ENCODE measurements at regions not wholly inside any gene's neighbourhood (a gene's known extent, or its start where the extent isn't known, plus 50 kb on each side); places are given as distances from the start of the nearest gene placed in this dataset.

DNA sequence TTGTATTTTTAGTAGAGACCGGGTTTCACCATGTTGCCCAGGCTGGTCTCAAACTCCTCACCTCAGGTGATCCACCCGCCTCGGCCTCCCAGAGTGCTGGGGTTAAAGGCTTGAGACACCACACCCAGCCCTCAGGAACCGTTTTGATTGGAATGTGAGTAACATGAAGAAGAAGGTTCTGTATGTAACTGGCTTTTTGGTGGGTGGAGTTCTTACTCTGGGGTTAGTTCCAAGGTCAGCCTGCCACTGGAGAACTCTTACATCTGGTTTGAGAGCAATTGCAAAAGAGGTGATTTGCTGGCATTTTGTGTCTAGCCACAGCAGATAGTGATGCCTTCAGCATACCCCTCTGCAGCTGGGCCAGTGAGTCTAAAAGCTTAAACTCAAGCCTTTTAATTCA, 457.8 kb upstream of the VSTM2A start:
- Mint-ChIP-seq H3K4me1 (ENCODE audit: low read depth) (no peaks in the 10 kb centered on the region), H3K9me3 (peaks cover 11% of the 10 kb centered on the region), H3K27ac (no peak overlapping the region), H3K4me3 (no peak overlapping the region), H3K27me3 (no peaks in the 10 kb centered on the region), H3K36me3 (ENCODE audit: low read depth) (no peaks in the 10 kb centered on the region)
- DNase-seq = no peak

DNA sequence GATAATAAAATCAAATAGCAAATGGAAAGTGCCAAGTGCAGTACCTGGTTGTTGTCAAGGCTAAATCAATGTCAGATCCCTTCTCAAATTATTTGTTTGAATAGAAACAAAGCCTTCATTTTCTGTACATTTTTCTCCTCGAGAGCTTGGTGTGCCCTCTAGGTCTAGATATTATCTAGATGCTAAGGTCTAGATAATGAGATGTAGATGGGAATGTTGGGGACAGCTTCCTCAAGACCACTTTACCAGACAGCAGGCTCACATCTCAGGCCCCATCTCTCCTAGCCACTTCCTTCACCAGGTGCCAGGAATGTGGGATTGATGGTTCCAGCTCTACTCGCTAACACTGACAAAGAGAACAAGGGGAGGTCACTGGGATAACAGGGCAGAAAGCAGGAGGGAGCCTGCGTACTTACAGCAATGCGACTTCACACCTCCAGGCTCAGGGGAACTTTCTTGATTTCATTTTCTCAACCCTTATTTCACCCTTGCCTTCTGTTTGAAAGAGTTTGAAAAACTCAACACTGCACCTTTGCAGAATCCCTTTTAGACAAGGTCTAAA, 451.4 kb upstream of the VSTM2A start:
- peaks cover 16% of the 10 kb centered on the region for H3K9me3 Mint-ChIP-seq
- H3K27me3 Mint-ChIP-seq = no peaks in the 10 kb centered on the region
- H3K27ac Mint-ChIP-seq = no peak overlapping the region
- no peak overlapping the region for H3K4me3 Mint-ChIP-seq
- H3K4me1 Mint-ChIP-seq (ENCODE audit: low read depth) = no peaks in the 10 kb centered on the region
- DNase-seq = no peak
- H3K36me3 Mint-ChIP-seq (ENCODE audit: low read depth) = no peaks in the 10 kb centered on the region

DNA sequence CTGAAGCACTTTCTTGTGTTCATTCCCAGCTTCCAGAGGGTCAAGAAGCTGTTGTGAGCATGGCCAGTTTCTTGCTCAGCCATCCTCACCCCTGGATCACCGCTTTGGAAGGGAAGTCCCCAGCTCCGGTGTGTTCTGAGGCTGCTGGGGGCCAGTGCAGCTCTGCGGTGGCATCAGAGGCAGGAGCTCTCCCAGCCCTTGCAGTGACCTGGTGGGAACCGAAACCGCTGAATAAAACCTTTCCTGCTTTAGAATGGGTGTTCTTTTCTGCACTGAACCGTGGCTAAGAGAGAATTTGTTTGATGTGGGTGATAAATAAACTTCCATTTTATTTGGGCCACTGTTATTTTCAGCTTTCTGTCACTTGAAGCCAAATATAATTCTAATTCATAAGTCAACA, 450.9 kb upstream of the VSTM2A start:
- no peak overlapping the region for H3K27ac Mint-ChIP-seq

DNA sequence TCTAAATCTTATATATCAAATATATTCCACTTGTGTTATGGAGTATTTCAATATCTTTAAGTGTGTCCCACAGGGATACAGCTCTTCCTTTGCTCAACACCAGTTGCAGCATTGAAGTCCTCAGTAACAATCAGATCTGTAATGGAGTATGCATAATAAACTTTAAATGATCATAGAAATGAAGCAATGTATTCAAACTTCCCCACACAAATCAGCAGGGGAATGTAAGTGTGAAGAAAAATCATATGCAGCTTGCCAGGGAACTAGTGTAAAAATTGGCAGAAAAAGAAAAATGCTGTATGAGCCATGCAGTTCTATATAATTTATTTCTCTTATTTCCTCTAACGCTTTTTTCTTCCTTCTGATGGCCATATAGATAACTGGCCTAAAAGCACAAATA, 444.3 kb upstream of the VSTM2A start:
- H3K27ac Mint-ChIP-seq = no peak overlapping the region
- H3K4me3 Mint-ChIP-seq = no peak overlapping the region
- no peaks in the 10 kb centered on the region for H3K27me3 Mint-ChIP-seq
- no peak for DNase-seq
- H3K36me3 Mint-ChIP-seq (ENCODE audit: low read depth) = no peaks in the 10 kb centered on the region
- no peaks in the 10 kb centered on the region for H3K4me1 Mint-ChIP-seq (ENCODE audit: low read depth)
- peaks cover 15% of the 10 kb centered on the region for H3K9me3 Mint-ChIP-seq

More for the DNA sequence above, 450.9 kb upstream of the VSTM2A start:
- Mint-ChIP-seq H3K27me3 (no peaks in the 10 kb centered on the region), H3K36me3 (ENCODE audit: low read depth) (no peaks in the 10 kb centered on the region), H3K9me3 (peaks cover 12% of the 10 kb centered on the region), H3K4me1 (ENCODE audit: low read depth) (no peaks in the 10 kb centered on the region), H3K4me3 (no peak overlapping the region)
- DNase-seq = no peak

DNA sequence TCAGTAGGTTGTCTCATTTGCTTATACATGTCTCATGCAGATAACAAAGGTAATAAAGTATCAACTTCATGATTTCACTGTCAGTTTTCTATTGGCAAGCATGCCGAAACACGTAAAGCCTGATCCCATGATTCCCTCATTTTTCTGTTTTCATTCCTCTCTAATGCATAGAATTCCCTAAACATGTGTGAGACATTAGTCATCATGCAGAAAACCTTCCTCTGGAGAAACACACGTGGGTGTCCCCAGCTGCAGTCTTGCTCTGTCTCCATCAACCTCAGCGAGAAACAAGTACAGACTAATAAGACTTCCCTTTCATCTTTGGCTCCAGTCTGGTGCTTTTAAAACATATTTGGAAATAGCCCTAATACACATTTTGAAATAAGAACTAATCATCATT, 432.7 kb upstream of the VSTM2A start:
- Mint-ChIP-seq H3K36me3 (ENCODE audit: low read depth) (no peaks in the 10 kb centered on the region), H3K4me1 (ENCODE audit: low read depth) (no peaks in the 10 kb centered on the region), H3K4me3 (no peak overlapping the region), H3K27ac (no peak overlapping the region), H3K27me3 (no peaks in the 10 kb centered on the region), H3K9me3 (peaks cover 14% of the 10 kb centered on the region)
- DNase-seq = no peak

DNA sequence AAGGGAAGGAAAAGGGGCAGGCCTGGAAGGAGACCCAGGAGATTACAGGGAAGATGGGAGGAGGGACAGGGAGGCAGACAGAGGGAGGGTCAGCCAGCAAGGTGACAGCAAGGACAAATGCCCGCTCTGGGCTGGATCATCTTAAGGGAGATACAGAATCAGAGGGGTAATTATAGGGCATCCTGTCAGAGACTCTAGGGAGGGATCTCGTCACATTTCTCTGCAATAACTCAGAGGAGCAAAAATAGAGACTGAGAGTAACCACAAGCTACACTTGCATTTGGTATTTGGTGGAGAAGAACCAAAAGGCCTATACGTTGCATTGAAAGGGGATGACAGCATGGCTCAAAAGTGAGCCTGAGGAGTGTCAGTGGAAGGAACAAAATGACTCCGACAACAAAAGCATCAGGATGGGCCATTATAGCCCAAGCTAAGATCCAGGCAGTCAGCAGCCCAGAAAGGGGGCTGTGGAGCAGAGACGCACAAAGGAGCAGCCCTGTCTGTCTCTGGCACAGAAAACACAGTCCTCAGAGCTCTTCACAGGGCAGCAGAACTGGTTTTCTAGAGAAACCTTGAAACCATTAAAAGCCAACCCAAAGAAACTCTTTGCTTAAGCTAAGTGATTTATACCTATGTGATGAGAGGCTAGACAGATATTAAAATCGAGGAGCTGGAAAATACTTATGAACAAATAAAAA, 430.2 kb upstream of the VSTM2A start:
- peaks cover 15% of the 10 kb centered on the region for H3K9me3 Mint-ChIP-seq
- H3K36me3 Mint-ChIP-seq (ENCODE audit: low read depth) = no peaks in the 10 kb centered on the region
- H3K27ac Mint-ChIP-seq = no peak overlapping the region
- DNase-seq = no peak
- H3K4me1 Mint-ChIP-seq (ENCODE audit: low read depth) = no peaks in the 10 kb centered on the region
- H3K4me3 Mint-ChIP-seq = no peak overlapping the region
- no peaks in the 10 kb centered on the region for H3K27me3 Mint-ChIP-seq

DNA sequence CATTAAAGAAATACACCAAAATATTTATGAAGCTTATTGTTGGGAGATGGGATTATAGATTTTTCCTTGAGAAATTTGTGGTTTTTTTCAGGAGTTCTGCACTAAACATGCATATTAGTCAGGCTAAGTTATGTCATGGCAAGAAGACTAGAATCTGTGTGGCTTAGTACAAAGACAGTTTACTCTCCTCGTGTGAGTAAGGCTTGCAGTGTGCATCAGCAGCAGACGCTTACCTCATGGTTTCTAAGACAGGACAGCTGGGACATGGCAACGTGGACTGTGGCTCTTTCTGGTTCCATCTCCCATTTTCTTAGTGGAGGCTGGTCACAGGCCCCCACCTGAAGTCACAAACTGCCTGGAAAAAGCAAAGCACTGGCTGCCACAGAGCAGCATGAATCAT, 429.6 kb upstream of the VSTM2A start:
- no peaks in the 10 kb centered on the region for H3K4me1 Mint-ChIP-seq (ENCODE audit: low read depth)
- no peak overlapping the region for H3K27ac Mint-ChIP-seq
- no peak overlapping the region for H3K4me3 Mint-ChIP-seq
- no peak for DNase-seq
- H3K27me3 Mint-ChIP-seq = no peaks in the 10 kb centered on the region
- no peaks in the 10 kb centered on the region for H3K36me3 Mint-ChIP-seq (ENCODE audit: low read depth)
- peaks cover 15% of the 10 kb centered on the region for H3K9me3 Mint-ChIP-seq

DNA sequence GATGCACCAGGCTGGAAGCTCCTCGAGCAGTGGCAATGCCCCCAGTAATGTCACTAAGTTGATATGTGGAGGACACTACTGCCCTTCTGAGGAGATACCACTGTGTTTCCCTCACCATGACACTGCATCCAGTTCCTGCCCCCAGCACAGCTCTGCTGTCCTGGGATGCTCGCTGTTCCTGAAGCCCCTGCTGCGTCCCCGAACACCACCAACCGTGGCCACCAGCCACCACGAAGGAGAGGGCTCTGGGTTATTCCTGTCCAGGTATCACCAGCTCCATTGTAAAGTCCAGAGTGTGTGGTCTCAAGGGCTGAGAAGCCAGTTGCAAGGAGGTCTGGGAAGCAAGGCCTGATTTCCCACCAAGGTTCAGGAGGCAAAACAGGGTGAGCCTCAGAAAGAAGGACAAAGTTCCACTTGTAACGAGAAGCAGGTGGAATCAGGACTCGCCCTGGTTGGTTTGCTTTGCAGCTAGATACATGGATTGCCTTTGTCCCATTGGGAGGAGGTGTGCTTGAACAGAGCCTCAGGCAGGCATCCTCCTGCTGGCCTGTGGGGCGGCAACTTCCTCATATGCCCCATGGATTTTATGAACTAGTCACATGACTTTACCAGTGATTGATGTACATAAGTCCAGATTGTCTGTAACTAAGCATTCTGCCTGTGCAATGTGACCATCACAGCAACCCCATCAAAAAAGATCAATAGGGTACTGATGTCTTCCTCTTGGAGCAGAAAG, 427.0 kb upstream of the VSTM2A start:
- Mint-ChIP-seq H3K27ac (no peak overlapping the region), H3K36me3 (ENCODE audit: low read depth) (no peaks in the 10 kb centered on the region), H3K27me3 (no peaks in the 10 kb centered on the region), H3K4me1 (ENCODE audit: low read depth) (no peaks in the 10 kb centered on the region), H3K4me3 (no peak overlapping the region), H3K9me3 (peaks cover 9% of the 10 kb centered on the region)
- DNase-seq = no peak

DNA sequence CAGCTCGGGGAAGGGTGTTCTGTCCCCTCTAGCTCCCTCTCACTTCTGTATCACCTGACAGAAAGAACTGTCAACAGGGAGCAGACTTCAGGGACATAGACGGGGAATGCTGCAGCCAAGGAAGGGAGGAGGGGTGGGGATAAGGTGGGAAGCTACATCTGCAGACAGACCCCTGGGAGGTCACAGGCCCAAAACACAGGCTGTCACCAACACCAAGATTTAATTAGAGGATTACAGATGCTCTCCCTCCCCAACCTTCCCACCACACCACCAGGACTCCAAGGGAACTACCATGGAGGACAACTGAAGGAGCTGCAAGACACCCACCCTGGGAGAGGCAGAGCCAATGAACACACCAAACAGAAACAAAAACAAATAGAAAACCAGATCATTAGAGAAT, 425.2 kb upstream of the VSTM2A start:
- DNase-seq = no peak
- no peak overlapping the region for H3K27ac Mint-ChIP-seq
- no peaks in the 10 kb centered on the region for H3K27me3 Mint-ChIP-seq
- H3K36me3 Mint-ChIP-seq (ENCODE audit: low read depth) = no peaks in the 10 kb centered on the region
- no peaks in the 10 kb centered on the region for H3K4me1 Mint-ChIP-seq (ENCODE audit: low read depth)
- no peak overlapping the region for H3K4me3 Mint-ChIP-seq
- peaks cover 18% of the 10 kb centered on the region for H3K9me3 Mint-ChIP-seq

DNA sequence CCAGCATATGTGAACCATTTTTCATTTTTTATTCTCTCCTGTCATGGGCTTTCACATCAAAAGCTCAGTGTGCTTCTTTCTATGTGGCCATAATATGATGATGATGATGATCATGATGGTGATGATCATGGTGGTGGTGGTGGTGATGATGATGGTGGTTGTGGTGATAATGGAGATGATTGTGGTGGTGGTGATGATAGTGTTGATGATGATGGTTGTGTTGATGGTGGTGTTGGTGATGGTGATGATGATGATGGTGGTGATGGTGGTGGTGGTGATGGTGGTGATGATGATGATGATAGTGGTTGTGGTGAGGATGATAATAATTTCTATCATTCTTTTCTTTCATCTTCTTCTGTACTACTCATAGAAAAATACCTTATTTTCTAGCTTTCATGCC, 413.1 kb upstream of the VSTM2A start:
- H3K9me3 Mint-ChIP-seq = peaks cover 35% of the 10 kb centered on the region
- H3K4me3 Mint-ChIP-seq = no peak overlapping the region
- H3K27me3 Mint-ChIP-seq = no peaks in the 10 kb centered on the region
- no peak overlapping the region for H3K27ac Mint-ChIP-seq
- no peak for DNase-seq
- H3K4me1 Mint-ChIP-seq (ENCODE audit: low read depth) = no peaks in the 10 kb centered on the region
- H3K36me3 Mint-ChIP-seq (ENCODE audit: low read depth) = no peaks in the 10 kb centered on the region

DNA sequence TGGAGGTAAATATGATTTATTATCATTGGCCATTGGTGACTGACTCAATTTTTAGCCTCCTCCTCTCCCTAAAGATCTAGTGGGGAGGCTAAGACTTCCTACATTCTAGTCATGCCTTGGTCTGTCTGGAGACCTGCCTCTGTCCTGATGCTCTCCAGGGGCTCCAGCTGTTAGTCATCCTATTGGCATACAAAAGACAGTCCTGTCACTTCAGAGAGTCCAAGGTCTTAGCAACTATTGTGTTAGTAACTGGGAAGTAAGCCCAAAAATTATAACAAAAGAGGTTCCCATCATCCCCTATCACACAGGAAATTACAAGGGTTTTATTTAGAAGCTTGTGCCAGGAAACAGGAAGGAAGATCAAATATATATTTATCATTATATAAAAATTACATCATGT, 400.6 kb upstream of the VSTM2A start:
- H3K27ac Mint-ChIP-seq = no peak overlapping the region
- DNase-seq = no peak
- peaks cover 18% of the 10 kb centered on the region for H3K9me3 Mint-ChIP-seq
- H3K27me3 Mint-ChIP-seq = no peaks in the 10 kb centered on the region
- no peaks in the 10 kb centered on the region for H3K36me3 Mint-ChIP-seq (ENCODE audit: low read depth)
- H3K4me1 Mint-ChIP-seq (ENCODE audit: low read depth) = no peaks in the 10 kb centered on the region
- no peak overlapping the region for H3K4me3 Mint-ChIP-seq

DNA sequence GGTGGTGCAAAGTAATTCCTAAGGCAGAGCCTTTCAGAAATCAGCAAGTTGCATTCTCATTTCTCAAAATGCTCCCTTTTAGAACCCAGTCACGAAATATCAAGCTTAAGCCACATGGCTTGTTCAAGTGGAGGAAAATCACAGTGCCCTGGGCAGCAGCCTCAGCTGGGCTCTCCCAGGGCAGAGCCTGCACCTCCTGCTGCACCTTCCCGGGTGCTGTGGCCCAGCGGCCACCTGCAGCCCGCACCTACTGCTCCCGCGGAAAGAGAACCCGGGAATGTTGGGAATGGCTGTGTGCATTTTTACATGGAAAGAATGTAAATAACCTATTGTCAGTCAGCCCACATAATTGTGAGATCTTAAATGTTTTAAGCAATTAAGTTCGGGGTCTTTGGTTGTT, 396.5 kb upstream of the VSTM2A start:
- Mint-ChIP-seq H3K4me1 (ENCODE audit: low read depth) (no peaks in the 10 kb centered on the region), H3K9me3 (peaks cover 27% of the 10 kb centered on the region), H3K36me3 (ENCODE audit: low read depth) (no peaks in the 10 kb centered on the region), H3K27me3 (no peaks in the 10 kb centered on the region), H3K27ac (no peak overlapping the region), H3K4me3 (no peak overlapping the region)
- DNase-seq = no peak

DNA sequence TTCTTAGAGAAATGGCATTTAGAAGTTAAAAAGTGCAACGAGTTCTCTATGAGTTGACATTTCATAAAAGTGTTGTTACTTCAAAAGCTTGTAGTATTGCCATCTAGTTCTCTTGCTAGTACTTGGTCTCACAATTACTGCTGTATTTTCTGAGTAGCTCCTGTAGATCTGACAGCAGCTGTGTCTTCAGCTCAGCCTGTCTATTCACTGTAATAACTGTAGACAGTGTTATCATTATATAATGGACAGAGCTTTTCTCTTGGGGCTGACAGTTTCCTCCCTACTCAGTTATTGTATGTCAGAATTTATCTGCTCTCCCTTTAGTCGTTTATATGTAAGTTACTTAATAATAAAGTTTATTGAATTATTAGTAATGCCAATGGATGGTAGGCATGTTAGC, 388.7 kb upstream of the VSTM2A start:
- peaks cover 35% of the 10 kb centered on the region for H3K9me3 Mint-ChIP-seq
- no peaks in the 10 kb centered on the region for H3K4me1 Mint-ChIP-seq (ENCODE audit: low read depth)
- H3K27ac Mint-ChIP-seq = no peak overlapping the region
- H3K36me3 Mint-ChIP-seq (ENCODE audit: low read depth) = no peaks in the 10 kb centered on the region
- H3K27me3 Mint-ChIP-seq = no peaks in the 10 kb centered on the region
- H3K4me3 Mint-ChIP-seq = no peak overlapping the region
- no peak for DNase-seq

DNA sequence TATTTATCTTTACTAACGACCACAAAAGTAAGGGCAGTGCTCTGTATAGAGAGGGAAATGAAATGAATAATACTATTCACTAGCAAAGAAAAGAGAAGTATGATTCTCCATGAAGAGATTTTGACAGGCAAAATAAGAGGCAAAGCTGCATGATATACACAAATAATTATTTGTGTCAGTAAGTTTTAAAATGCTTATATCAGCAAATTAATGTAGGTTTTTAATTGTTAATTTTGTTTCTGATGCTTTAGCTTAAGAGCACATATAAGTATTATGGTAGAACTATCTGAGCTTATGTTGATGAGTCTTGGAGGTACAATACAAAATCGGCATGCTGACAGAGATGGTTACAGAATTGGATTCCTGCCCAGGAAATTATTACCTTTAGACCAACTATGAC, 383.1 kb upstream of the VSTM2A start:
- no peaks in the 10 kb centered on the region for H3K27me3 Mint-ChIP-seq
- peaks cover 30% of the 10 kb centered on the region for H3K9me3 Mint-ChIP-seq
- H3K36me3 Mint-ChIP-seq (ENCODE audit: low read depth) = no peaks in the 10 kb centered on the region
- no peak overlapping the region for H3K4me3 Mint-ChIP-seq
- H3K4me1 Mint-ChIP-seq (ENCODE audit: low read depth) = no peaks in the 10 kb centered on the region
- no peak overlapping the region for H3K27ac Mint-ChIP-seq
- DNase-seq = no peak

DNA sequence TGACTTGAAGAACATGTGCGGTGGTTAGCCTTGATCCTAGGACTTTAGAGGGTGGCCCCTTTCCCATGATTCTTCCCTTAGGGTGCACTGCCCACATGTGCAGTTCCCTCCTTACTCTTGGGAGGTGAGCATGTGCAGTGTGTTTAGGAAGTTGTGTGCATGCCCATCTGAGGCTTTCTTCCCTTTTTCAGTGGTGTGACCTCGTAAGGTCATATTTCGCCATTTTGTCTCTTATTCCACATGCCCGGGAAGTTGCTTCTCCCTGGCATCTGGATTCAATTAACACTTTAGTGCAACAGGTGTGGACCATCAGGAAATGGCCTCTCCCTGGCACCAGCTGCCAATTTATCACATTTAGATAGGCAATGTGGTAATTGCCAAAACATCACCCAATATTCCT, 380.6 kb upstream of the VSTM2A start:
- H3K36me3 Mint-ChIP-seq (ENCODE audit: low read depth) = no peaks in the 10 kb centered on the region
- H3K27me3 Mint-ChIP-seq = no peaks in the 10 kb centered on the region
- peaks cover 33% of the 10 kb centered on the region for H3K9me3 Mint-ChIP-seq
- H3K27ac Mint-ChIP-seq = no peak overlapping the region
- DNase-seq = no peak
- no peaks in the 10 kb centered on the region for H3K4me1 Mint-ChIP-seq (ENCODE audit: low read depth)
- no peak overlapping the region for H3K4me3 Mint-ChIP-seq

Data from activated T-cell treated with anti-CD3 and anti-CD28 coated beads, Interleukin-2, amount 50 U/mL, for 24 hours (primary cell).